ENCODE measurements at regions not wholly inside any gene's neighbourhood (a gene's known extent, or its start where the extent isn't known, plus 50 kb on each side); places are given as distances from the start of the nearest gene placed in this dataset.
"Not testable (repeated sequence)": the region's sequence is repeated elsewhere in the genome, so short reads cannot be mapped to it uniquely, and the experiment has no call there.

DNA sequence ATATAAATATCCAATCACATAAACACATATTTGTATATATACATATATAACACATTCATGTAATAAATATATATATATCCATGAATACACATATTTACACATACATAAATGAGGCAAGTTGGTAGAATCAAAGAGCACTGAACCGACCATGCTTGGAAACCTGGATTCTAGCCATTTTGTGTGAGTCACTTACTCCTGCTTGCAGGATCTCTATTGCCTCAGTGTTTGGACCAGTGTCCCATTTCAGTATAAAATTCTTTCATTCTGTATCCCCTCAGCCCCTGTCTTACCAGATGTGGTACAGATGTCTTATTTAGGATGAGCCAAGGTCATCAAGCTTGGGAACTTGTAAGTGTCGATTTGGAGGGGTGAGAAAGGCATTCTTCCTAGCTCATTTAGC is 391.4 kb upstream of the FRG2C start (continued):
- TF ChIP-seq ATF3 (IDR thresholded peaks at IDR 0.05) (no peak), ZNF274 (IDR thresholded peaks at IDR 0.05; ENCODE audit: low read depth, low read length) (no peak), JUND (IDR thresholded peaks at IDR 0.05) (no peak), YY1 (IDR thresholded peaks at IDR 0.05; ENCODE audit: extremely low read depth, insufficient replicate concordance, low read depth, low read length) (no peak), SRF (IDR thresholded peaks at IDR 0.05; ENCODE audit: low read depth) (no peak)

- BruUV-seq (replicated peaks); H3K27me3 ChIP-seq (ENCODE audit: insufficient read depth, low read length); DNase-seq (ENCODE audit: low read depth, low spot score); RAD21 ChIA-PET (ENCODE audit: low non-redundant PET in 1 of 2, low total read pairs in 2 of 2, uncharacterized antibody in 2 of 2, unreplicated experiment in 2 of 2); H3K9ac ChIP-seq (ENCODE audit: low read length); H3K79me2 ChIP-seq (ENCODE audit: insufficient read depth, low read length); H3K4me1 ChIP-seq (ENCODE audit: control insufficient read depth in 1 of 2, insufficient read depth in 2 of 2, low read length in 2 of 2); H3K4me3 ChIP-seq (replicated peaks in 1 of 2; ENCODE audit: low read depth in 1 of 2, low read length in 2 of 2); H2AFZ ChIP-seq (ENCODE audit: low read depth, low read length, poor library complexity, severe bottlenecking); intact Hi-C loops (cut with micrococcal nuclease); CTCF ChIA-PET; H3K9me3 ChIP-seq (ENCODE audit: control insufficient read depth in 1 of 2, insufficient read depth in 1 of 2, low read depth in 1 of 2, low read length in 2 of 2); POLR2A ChIA-PET; H4K20me1 ChIP-seq (ENCODE audit: insufficient read depth); H3K36me3 ChIP-seq (ENCODE audit: control insufficient read depth in 1 of 2, insufficient read depth in 2 of 2, low read length in 2 of 2); H3K4me2 ChIP-seq (ENCODE audit: low read length); H3K9me2 ChIP-seq (ENCODE audit: insufficient read depth); H3K27ac ChIP-seq (ENCODE audit: low read depth, low read length); ATAC-seq: not testable (repeated sequence)
Observed at GRCh38 chr3:75285531-75286148, 378.5 kb upstream of the FRG2C start.

GRCh38 chr3:75288972-75289574 is 375.1 kb upstream of the FRG2C start:
- H4K20me1 ChIP-seq (ENCODE audit: insufficient read depth); H3K9me2 ChIP-seq (ENCODE audit: insufficient read depth); RAD21 ChIA-PET (ENCODE audit: low non-redundant PET in 1 of 2, low total read pairs in 2 of 2, uncharacterized antibody in 2 of 2, unreplicated experiment in 2 of 2); H3K36me3 ChIP-seq (ENCODE audit: control insufficient read depth in 1 of 2, insufficient read depth in 2 of 2, low read length in 2 of 2); H3K4me2 ChIP-seq (ENCODE audit: low read length); intact Hi-C loops (cut with micrococcal nuclease); BruUV-seq (replicated peaks); H3K9me3 ChIP-seq (ENCODE audit: control insufficient read depth in 1 of 2, insufficient read depth in 1 of 2, low read depth in 1 of 2, low read length in 2 of 2); POLR2A ChIA-PET; H3K79me2 ChIP-seq (ENCODE audit: insufficient read depth, low read length); H3K27ac ChIP-seq (ENCODE audit: low read depth, low read length); H2AFZ ChIP-seq (ENCODE audit: low read depth, low read length, poor library complexity, severe bottlenecking); CTCF ChIA-PET; H3K9ac ChIP-seq (ENCODE audit: low read length); ATAC-seq; H3K27me3 ChIP-seq (ENCODE audit: insufficient read depth, low read length); H3K4me1 ChIP-seq (ENCODE audit: control insufficient read depth in 1 of 2, insufficient read depth in 2 of 2, low read length in 2 of 2); H3K4me3 ChIP-seq (replicated peaks in 1 of 2; ENCODE audit: low read depth in 1 of 2, low read length in 2 of 2); DNase-seq (ENCODE audit: low read depth, low spot score): not testable (repeated sequence)

Measured in HCT116 (cell line).